ENCODE measurements at regions not wholly inside any gene's neighbourhood (a gene's known extent, or its start where the extent isn't known, plus 50 kb on each side); places are given as distances from the start of the nearest gene placed in this dataset.

DNA sequence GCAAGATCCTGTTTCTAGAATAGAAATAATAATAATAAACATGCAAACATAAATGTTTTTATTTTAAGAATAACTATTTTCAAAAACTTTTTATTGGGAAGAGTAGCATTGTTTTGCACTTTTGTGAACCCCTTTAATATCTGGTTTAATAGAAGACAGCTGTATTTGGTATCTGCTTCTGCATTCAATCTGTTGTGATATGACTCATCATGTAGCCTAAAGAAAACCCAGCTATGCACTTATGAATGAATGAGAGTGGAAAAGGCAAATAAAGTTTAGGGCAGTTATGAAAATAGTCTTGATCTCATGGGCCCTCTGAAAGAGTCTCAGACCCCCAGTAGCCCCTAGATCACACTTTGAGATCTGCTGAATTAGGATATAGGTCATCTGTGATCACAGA is 100.4 kb upstream of the PPP2R3A start:
- no peak for DNase-seq (ENCODE audit: low spot score)

DNA sequence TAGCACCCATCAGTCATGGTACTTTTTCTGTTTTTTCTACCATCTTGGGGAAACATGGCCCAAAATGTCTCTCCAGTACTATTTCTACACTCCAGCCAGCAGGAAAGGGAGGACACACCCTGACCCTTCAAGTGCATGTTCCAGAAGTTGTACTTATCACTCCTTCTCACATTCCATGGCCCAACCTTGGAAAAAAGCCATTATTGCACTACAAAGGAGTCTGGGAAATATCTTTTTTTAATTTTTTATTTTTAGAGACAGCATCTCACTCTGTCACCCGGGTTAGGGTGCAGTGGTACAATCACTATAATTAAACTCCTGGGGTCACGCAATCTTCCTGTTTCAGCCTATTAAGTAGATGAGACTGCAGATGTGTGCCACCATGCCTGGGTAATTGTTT is 100.0 kb upstream of the PPP2R3A start:
- DNase-seq (ENCODE audit: low spot score) = no peak

GRCh38 chr3:135867911-135868310 is 97.6 kb upstream of the PPP2R3A start:
- no peak for DNase-seq (ENCODE audit: low spot score)

DNA sequence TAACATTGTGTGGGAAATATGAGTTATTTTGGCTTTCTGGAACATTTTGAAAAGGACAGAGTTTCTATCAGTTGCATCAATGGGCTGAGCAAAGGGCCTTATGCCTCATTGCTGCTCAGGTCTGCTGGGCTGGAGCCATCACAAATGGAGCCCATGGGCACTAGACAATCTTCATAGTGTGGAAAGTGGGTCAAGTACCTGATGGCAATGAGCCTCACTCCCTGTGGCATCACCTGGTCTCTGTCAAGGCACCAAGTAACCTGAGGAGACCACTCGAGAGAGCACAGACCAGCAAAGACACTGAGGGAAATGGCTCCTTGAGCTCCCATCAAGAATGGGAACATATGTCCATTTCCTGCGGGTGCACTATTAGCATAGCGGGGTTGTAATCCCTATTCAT is 96.7 kb upstream of the PPP2R3A start:
- DNase-seq (ENCODE audit: low spot score) = no peak

GRCh38 chr3:135869439-135870105 is 96.0 kb upstream of the PPP2R3A start:
- DNase-seq (ENCODE audit: low spot score) = no peak

DNA sequence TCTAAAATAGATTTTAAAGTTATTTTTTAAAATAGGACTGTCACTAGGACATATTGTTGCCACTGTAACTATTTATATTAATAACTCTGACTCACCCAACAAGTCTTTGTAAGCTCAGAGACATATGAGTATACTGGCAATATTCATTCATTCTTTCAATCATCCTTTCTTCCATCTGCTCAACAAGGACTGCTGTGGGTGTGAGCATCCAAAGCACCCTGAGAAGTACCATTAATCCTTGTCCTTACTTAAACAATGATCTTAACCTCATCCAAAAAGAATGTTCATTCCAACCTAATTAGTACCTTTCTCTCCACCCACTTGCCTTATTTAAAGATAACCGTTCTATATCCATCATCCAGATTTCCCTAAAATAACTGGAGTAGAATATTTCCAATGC is 94.2 kb upstream of the PPP2R3A start:
- DNase-seq (ENCODE audit: low spot score) = no peak

DNA sequence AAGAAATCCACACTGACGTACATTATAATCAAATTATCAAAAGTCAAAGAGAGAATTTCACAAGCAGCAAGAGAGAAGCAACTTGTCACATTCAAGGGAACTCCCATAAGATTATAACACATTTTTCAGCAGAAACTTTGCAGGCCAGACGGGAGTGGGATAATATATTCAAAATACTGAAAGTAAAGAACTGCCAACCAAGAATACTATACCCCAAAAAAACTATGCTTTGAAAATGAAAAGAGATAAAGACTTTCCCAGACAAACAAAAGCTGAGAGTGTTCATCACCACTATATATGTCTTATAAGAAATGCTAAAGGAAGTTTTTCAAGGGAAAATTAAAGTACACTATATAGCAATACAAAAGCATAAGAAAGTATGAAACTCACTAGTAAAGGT is 91.5 kb upstream of the PPP2R3A start:
- DNase-seq (ENCODE audit: low spot score) = no peak

GRCh38 chr3:135878501-135878900 is 87.0 kb upstream of the PPP2R3A start:
- no peak for DNase-seq (ENCODE audit: low spot score)

- no peak for DNase-seq (ENCODE audit: low spot score)
These were observed 79.6 kb upstream of the PPP2R3A start for GRCh38 chr3:135885885-135886284.

DNA sequence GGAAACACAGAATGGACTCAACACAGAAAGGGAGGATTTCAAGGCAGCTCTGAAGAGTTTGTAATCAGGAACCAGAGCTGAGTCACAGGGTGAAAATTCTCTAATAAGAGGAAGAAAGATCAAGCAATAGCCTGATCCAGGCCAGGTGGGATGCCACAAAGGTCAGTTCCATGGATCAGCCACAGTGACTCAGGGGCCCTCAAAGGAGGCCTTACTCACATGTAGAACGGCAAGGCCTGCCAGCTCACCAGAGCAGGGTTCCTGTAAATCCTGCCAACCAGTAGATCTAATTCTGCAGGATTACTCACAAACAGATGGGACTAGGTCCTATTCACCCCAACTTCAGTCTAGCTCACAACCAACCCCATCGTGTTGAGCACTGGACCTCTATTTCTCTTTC is 78.3 kb upstream of the PPP2R3A start:
- DNase-seq (ENCODE audit: low spot score) = peak; percentile 18

- no peak for DNase-seq (ENCODE audit: low spot score)
These were observed 76.1 kb upstream of the PPP2R3A start for GRCh38 chr3:135889443-135889842.

- DNase-seq (ENCODE audit: low spot score) = peak; percentile 34
These were observed 74.4 kb upstream of the PPP2R3A start for GRCh38 chr3:135891121-135891520.

DNA sequence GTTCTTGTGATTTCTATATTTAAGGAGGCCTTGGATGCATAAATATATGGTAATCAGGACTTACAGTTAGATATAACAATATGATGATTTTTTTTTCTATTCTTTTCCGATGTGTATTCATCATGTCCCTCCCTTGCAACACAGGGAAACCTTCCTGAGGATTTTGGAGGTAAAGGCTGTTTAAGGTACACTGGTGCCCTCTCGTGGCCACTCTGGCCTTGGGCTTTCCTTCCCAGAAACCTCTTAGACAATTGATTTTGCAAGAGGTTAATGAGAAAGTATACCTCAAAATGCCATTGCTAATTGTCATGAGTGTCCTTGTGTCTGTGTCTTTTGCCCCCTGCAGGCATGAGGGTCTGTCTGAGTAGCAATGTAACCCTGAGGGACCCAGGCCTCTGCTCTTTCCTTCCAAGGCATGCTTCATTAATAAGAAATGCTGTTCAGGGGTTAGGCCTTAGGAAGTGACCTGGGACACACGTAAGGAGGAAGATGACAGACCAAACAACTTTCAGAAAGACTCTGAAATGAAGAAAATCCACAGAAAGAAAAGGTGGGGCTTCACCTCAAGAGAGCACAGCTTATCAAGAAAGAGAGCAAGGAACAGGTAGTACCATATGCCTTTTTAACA is 70.3 kb upstream of the PPP2R3A start:
- DNase-seq (ENCODE audit: low spot score) = peak; percentile 78

DNA sequence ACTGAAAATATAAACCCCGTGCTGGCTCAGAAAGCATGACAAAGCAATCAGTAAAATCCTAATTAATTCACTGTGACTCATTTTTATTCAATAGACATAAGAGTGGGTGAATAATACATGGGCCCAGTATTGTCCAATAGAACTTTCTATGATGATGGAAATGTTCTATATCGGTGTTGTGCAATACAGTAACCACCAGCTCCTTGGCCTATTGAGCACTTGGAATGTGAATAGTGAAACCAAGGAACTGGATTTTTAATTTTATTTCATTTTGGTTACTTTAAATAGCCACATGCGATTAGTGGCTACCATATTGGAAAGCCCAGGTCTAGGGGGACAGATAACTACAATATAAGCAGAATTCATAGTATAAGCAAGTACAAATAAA is 69.8 kb upstream of the PPP2R3A start:
- no peak for DNase-seq (ENCODE audit: low spot score)

DNA sequence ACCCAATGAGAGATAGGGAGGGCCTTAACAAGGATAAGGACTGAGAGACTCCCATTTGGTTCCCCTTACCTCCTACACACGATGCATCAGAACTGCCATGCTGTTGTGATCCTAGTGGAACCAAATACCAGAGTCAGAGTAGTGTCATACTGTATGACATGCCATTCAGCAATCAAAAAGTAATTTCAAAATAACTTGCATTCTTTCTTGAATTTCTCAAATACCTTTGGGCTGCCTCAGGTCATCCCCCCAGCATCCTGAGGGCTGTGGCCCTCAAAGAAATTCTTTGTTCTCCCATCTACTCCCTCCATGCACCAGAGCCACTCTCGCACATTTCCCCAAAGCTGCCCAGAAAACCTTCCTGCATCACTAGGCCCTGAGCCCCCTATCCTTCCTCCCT is 68.9 kb upstream of the PPP2R3A start:
- no peak for DNase-seq (ENCODE audit: low spot score)

- DNase-seq (ENCODE audit: low spot score) = no peak
These were observed 67.8 kb upstream of the PPP2R3A start for GRCh38 chr3:135897715-135898114.

- no peak for DNase-seq (ENCODE audit: low spot score)
These were observed 66.8 kb upstream of the PPP2R3A start for GRCh38 chr3:135898774-135899173.

GRCh38 chr3:135905058-135905724 is 60.3 kb upstream of the PPP2R3A start:
- no peak for DNase-seq (ENCODE audit: low spot score)

DNA sequence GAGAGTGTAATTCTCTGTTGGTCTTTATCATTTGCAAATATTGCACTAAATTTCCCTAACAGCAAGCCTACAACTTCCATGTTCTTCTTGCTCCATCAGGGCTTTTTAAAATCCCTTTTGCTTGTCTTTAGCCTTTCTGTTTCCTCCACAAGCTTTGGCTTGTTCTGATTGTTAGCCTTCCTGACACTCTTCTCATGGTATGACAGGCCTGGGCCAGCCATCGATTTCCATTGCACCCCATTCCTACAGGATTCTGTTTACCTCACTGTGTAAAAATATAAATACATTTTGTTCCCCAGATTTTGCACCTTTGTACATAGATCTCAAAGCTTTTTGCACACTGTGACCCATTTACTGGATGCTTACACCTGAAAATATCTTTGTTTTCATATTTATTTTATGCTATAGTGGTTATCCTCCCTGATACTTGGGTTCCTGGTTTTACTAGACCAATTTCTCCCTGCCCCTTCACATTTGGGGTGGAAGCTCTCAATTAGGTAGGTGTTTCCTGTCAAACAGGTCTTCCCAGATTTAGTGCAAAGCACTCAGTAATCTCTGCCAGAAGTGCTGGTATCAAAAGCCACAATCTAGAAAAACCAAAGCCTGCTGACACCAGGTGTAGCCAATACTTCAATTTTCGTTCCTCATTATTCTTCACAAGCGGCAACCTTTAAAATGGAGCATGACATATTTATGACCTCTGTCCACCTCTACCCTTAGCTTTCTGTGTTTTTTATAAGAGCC is 57.9 kb upstream of the PPP2R3A start:
- no peak for DNase-seq (ENCODE audit: low spot score)

DNA sequence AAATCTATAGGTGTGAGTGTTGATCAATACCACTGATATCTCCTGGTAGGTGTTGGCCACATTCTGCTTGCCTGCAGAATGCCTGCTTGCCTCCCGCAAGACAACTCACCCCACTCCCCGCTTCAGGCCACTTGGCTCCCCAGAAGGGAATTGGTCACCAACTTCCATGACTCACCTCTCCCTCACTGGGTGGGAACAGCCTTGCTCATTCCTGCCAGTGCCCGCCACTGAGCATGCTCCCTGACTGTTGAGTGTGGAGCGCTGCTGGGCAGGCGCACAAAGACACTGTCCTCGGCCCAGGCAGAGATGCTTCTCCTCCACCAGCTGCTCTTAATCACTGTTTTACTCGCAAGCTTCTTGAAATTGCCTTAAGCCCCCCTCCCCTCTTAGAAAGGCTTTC is 57.3 kb upstream of the PPP2R3A start:
- peak; percentile 75 for DNase-seq (ENCODE audit: low spot score)

DNA sequence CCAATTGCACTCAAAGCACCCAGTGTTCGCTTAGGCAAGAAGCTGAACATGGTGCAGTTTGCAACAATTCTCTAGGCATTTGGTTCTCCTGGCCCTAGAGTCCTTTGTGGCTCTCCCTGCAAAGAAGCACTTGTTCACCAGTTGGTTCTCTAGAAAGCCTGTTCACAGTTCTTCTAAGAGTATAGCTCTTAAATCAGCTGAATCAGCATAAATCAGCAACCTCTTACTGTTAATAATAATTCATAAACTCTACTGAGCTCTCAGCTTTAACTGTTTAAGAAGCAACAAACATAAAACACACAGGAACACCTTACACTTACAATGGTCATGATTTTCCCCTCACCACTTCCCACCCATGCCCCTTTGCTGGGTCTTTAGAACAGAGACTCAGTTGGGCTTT is 56.8 kb upstream of the PPP2R3A start:
- DNase-seq (ENCODE audit: low spot score) = no peak

- DNase-seq (ENCODE audit: low spot score) = no peak
These were observed 54.4 kb upstream of the PPP2R3A start for GRCh38 chr3:135911110-135911509.

- DNase-seq (ENCODE audit: low spot score) = no peak
These were observed 50.3 kb upstream of the PPP2R3A start for GRCh38 chr3:135915206-135915605.
